ENCODE measurements at regions not wholly inside any gene's neighbourhood (a gene's known extent, or its start where the extent isn't known, plus 50 kb on each side); places are given as distances from the start of the nearest gene placed in this dataset.
A peak's percentile ranks its signal among the peaks of the same experiment; 100 is the strongest.
"Not testable (repeated sequence)": the region's sequence is repeated elsewhere in the genome, so short reads cannot be mapped to it uniquely, and the experiment has no call there.

- DNase-seq = peak; percentile 14 to 17
Observed at GRCh38 chr3:70640481-70640880, 328.0 kb upstream of the MDFIC2 start.

GRCh38 chr3:70635301-70635700 is 322.9 kb upstream of the MDFIC2 start:
- DNase-seq = no peak

GRCh38 chr3:70631716-70632307 is 319.4 kb upstream of the MDFIC2 start:
- DNase-seq = no peak

- DNase-seq = no peak
Observed at GRCh38 chr3:70621451-70621850, 309.0 kb upstream of the MDFIC2 start.

GRCh38 chr3:70620956-70621355 is 308.5 kb upstream of the MDFIC2 start:
- DNase-seq = no peak

- DNase-seq = peak in 1 of 2 donors; percentile 9
Observed at GRCh38 chr3:70620367-70620766, 307.9 kb upstream of the MDFIC2 start.

GRCh38 chr3:70618151-70618550 is 305.7 kb upstream of the MDFIC2 start:
- no peak for DNase-seq

GRCh38 chr3:70617349-70617748 is 304.9 kb upstream of the MDFIC2 start:
- DNase-seq = not testable (repeated sequence)

GRCh38 chr3:70615286-70615685 is 302.8 kb upstream of the MDFIC2 start:
- DNase-seq = no peak

- no peak for DNase-seq
Observed at GRCh38 chr3:70614111-70614510, 301.7 kb upstream of the MDFIC2 start.

- DNase-seq = no peak
Observed at GRCh38 chr3:70612920-70613319, 300.5 kb upstream of the MDFIC2 start.

- not testable (repeated sequence) for DNase-seq
Observed at GRCh38 chr3:70611667-70612277, 299.3 kb upstream of the MDFIC2 start.

- DNase-seq = no peak
Observed at GRCh38 chr3:70608434-70608833, 296.0 kb upstream of the MDFIC2 start.

- no peak for DNase-seq
Observed at GRCh38 chr3:70607469-70607868, 295.0 kb upstream of the MDFIC2 start.

GRCh38 chr3:70606018-70606417 is 293.6 kb upstream of the MDFIC2 start:
- no peak for DNase-seq

GRCh38 chr3:70603103-70603502 is 290.7 kb upstream of the MDFIC2 start:
- no peak for DNase-seq

GRCh38 chr3:70597312-70597711 is 284.9 kb upstream of the MDFIC2 start:
- DNase-seq = no peak

GRCh38 chr3:70583682-70584081 is 271.2 kb upstream of the MDFIC2 start:
- DNase-seq = no peak

GRCh38 chr3:70582803-70583202 is 270.4 kb upstream of the MDFIC2 start:
- no peak for DNase-seq

GRCh38 chr3:70580021-70580420 is 267.6 kb upstream of the MDFIC2 start:
- DNase-seq = no peak

GRCh38 chr3:70571696-70572095 is 259.3 kb upstream of the MDFIC2 start:
- no peak for DNase-seq

GRCh38 chr3:70570584-70570983 is 258.1 kb upstream of the MDFIC2 start:
- DNase-seq = no peak

GRCh38 chr3:70568626-70569025 is 256.2 kb upstream of the MDFIC2 start:
- DNase-seq = no peak

- no peak for DNase-seq
Observed at GRCh38 chr3:70565861-70566260, 253.4 kb upstream of the MDFIC2 start.

Data from right lung (tissue), 2 donors.